AG04450 (cell line): ENCODE measurements at regions not wholly inside any gene's neighbourhood (a gene's known extent, or its start where the extent isn't known, plus 50 kb on each side); places are given as distances from the start of the nearest gene placed in this dataset.

ENCODE experiments used
- CTCF ChIA-PET: fragments of 300-600, 350-600 bp; formaldehyde crosslinking; extraction: SDS; loops from one replicate; lab custom pipeline; 2022; ENCODE audit warnings: antibody characterized with exemption, inconsistent platforms; lab: Charles Lee
- POLR2A ChIA-PET: fragments of 350-600 bp; formaldehyde crosslinking; extraction: SDS; loops from one replicate; lab custom pipeline; 2021; ENCODE audit warnings: antibody characterized with exemption, inconsistent platforms; lab: Yijun Ruan, JAX
- DNase-seq: peaks from one replicate; pipeline ENCODE4 v3.0.0-alpha.2; 2011; ENCODE audit warnings: low read depth, low spot score
- H3K27ac ChIP-seq: one replicate; pipeline ENCODE4 v1.5.1; 2012; ENCODE audit warnings: low read depth, low read length, control low read depth
- H3K27me3 ChIP-seq: one replicate; pipeline ENCODE4 v1.6.0; 2012; ENCODE audit warnings: low read length; ENCODE audit not compliant: control insufficient read depth, insufficient read depth
- H3K4me3 ChIP-seq: 2 replicates; pipeline ENCODE4 v1.5.1; 2011; ENCODE audit warnings: mild to moderate bottlenecking, low read depth, low read length, control low read depth
- H3K9me3 ChIP-seq: 2 replicates; pipeline ENCODE4 v1.5.1; 2012; ENCODE audit warnings: low read length; ENCODE audit not compliant: control insufficient read depth, insufficient read depth
- CTCF ChIP-seq: IDR thresholded peaks from 2 replicates; pipeline ENCODE4 v1.5.1; 2011; ENCODE audit warnings: low read depth, low read length, control low read depth, inconsistent platforms

GRCh38 chr21:38037416-38037815 lies 121.2 kb upstream of the KCNJ6 start:
- no peak for TF ChIP-seq CTCF
- Histone ChIP-seq H3K4me3 (no peak overlapping the region), H3K27ac (no peak overlapping the region), H3K27me3 (no peaks in the 10 kb centered on the region), H3K9me3 (no peaks in the 10 kb centered on the region)
- ChIA-PET CTCF (interaction anchor here (1.4 kb wide), 1 partner anchor 325 kb away, joined by 3 read pairs; no protein-coding TSS in a partner anchor), POLR2A (no interaction called here)
- no peak for DNase-seq

- ChIA-PET POLR2A (no interaction called here), CTCF (no interaction called here)
- no peak for TF ChIP-seq CTCF
- Histone ChIP-seq H3K4me3 (no peak overlapping the region), H3K27ac (no peak overlapping the region), H3K9me3 (no peaks in the 10 kb centered on the region), H3K27me3 (no peaks in the 10 kb centered on the region)
- no peak for DNase-seq
Measured at GRCh38 chr21:38039369-38039768, 123.1 kb upstream of the KCNJ6 start.

GRCh38 chr21:38039841-38040240 lies 123.6 kb upstream of the KCNJ6 start:
- Histone ChIP-seq H3K27me3 (no peaks in the 10 kb centered on the region), H3K9me3 (no peaks in the 10 kb centered on the region), H3K27ac (no peak overlapping the region), H3K4me3 (no peak overlapping the region)
- TF ChIP-seq CTCF = no peak
- POLR2A ChIA-PET = no interaction called here
- DNase-seq = no peak
- CTCF ChIA-PET = no interaction called here

- POLR2A ChIA-PET = no interaction called here
- CTCF ChIA-PET = no interaction called here
- H3K4me3 ChIP-seq = no peak overlapping the region
- H3K9me3 ChIP-seq = no peaks in the 10 kb centered on the region
- no peaks in the 10 kb centered on the region for H3K27me3 ChIP-seq
- H3K27ac ChIP-seq = no peak overlapping the region
- DNase-seq = no peak
- no peak for TF ChIP-seq CTCF
Measured at GRCh38 chr21:38041493-38041892, 125.2 kb upstream of the KCNJ6 start.

- no peak for DNase-seq
- Histone ChIP-seq H3K9me3 (no peaks in the 10 kb centered on the region), H3K27ac (no peak overlapping the region), H3K27me3 (no peaks in the 10 kb centered on the region), H3K4me3 (no peak overlapping the region)
- ChIA-PET CTCF (no interaction called here), POLR2A (no interaction called here)
- no peak for TF ChIP-seq CTCF
Measured at GRCh38 chr21:38042246-38042645, 126.0 kb upstream of the KCNJ6 start.
